ENCODE measurements at regions not wholly inside any gene's neighbourhood (a gene's known extent, or its start where the extent isn't known, plus 50 kb on each side); places are given as distances from the start of the nearest gene placed in this dataset.

- TF ChIP-seq NFYB (IDR thresholded peaks at IDR 0.05; ENCODE audit: insufficient read depth, low read depth, low read length) (no peak), CREB1 (IDR thresholded peaks at IDR 0.05; ENCODE audit: low read depth) (no peak), ZNF217 (IDR thresholded peaks at IDR 0.05) (no peak), MXI1 (IDR thresholded peaks at IDR 0.05; ENCODE audit: low read depth, low read length) (no peak), SIN3A (IDR thresholded peaks at IDR 0.05; ENCODE audit: low read depth, low read length) (no peak), CHD2 (IDR thresholded peaks at IDR 0.05; ENCODE audit: borderline replicate concordance, low read depth, low read length) (no peak), RFX5 (IDR thresholded peaks at IDR 0.05; ENCODE audit: low read depth, low read length) (no peak), NR2C2 (IDR thresholded peaks at IDR 0.05; ENCODE audit: borderline replicate concordance, control insufficient read depth, insufficient read length, low read depth) (no peak), ZSCAN29 (IDR thresholded peaks at IDR 0.05) (no peak), TBL1XR1 (IDR thresholded peaks at IDR 0.05; ENCODE audit: low read depth, low read length) (no peak), TAF1 (IDR thresholded peaks at IDR 0.05; ENCODE audit: borderline replicate concordance, low read depth, low read length) (no peak), NRF1 (conservative IDR thresholded peaks at IDR 0.05; ENCODE audit: low read depth, low read length) (no peak), CREM (IDR thresholded peaks at IDR 0.05; ENCODE audit: low read depth) (no peak)
These were observed 183.7 kb upstream of the LMCD1 start (continued) for GRCh38 chr3:8317661-8318649.

- Histone ChIP-seq H3K9me3 (replicated peaks; ENCODE audit: control insufficient read depth, insufficient read depth, low read length) (no peaks in the 10 kb centered on the region), H3K36me3 (ENCODE audit: control insufficient read depth in 2 of 2, insufficient read depth in 2 of 2, low read length in 1 of 2) (no peaks in the 10 kb centered on the region), H3K4me3 (no peak overlapping the region), H3K27me3 (replicated peaks in 1 of 2; ENCODE audit: control insufficient read depth in 2 of 2, insufficient read depth in 2 of 2, low read length in 1 of 2) (no peaks in the 10 kb centered on the region), H4K20me1 (ENCODE audit: control insufficient read depth, insufficient read depth) (no peaks in the 10 kb centered on the region), H3K9ac (ENCODE audit: control insufficient read depth, insufficient read depth, low read length) (no peak overlapping the region), H3K4me1 (ENCODE audit: control insufficient read depth, insufficient read depth, low read length) (no peaks in the 10 kb centered on the region), H3K79me2 (ENCODE audit: control insufficient read depth, insufficient read depth, low read length) (no peaks in the 10 kb centered on the region), H2AFZ (ENCODE audit: control insufficient read depth, low read depth, low read length) (no peak overlapping the region), H3K4me2 (ENCODE audit: control insufficient read depth, insufficient read depth) (no peak overlapping the region), H3K27ac (ENCODE audit: control insufficient read depth, insufficient read depth) (no peak overlapping the region)
- DNase-seq (ENCODE audit: low read depth, low spot score) (no peak), ATAC-seq (no peak), FAIRE-seq (no peak)
- BruUV-seq (replicated peaks): no TSS peak
- POLR2A ChIA-PET: no interaction called here
- CTCF ChIA-PET: interaction anchor here (1.8 kb wide), 1 partner anchor 97 kb away, joined by 8 read pairs; no protein-coding TSS in a partner anchor
- SMC1A ChIA-PET (ENCODE audit: uncharacterized antibody, unreplicated experiment): no interaction called here
- intact Hi-C loops (cut with micrococcal nuclease; ENCODE audit: unreplicated experiment) (loop anchor here (10.0 kb wide), 1 partner anchor 305 kb away; no protein-coding TSS in a partner anchor), in situ Hi-C loops (cut with MboI) (no loop called here)
- RAD21 ChIA-PET (ENCODE audit: unreplicated experiment): no interaction called here
- 0% methylated on average over 2 of the region's 2 CpGs for WGBS (ENCODE audit: insufficient coverage, insufficient replicate concordance, low lambda C conversion rate, missing lambda C conversion rate)
- TF ChIP-seq NRF1 (conservative IDR thresholded peaks at IDR 0.05; ENCODE audit: low read depth, low read length) (no peak), TARDBP (IDR thresholded peaks at IDR 0.05; ENCODE audit: borderline replicate concordance) (no peak), USF1 (IDR thresholded peaks at IDR 0.05; ENCODE audit: borderline replicate concordance, extremely low read length, insufficient read depth, low read depth, low read length) (no peak), TAF1 (IDR thresholded peaks at IDR 0.05; ENCODE audit: borderline replicate concordance, low read depth, low read length) (no peak), ZSCAN29 (IDR thresholded peaks at IDR 0.05) (no peak), E2F4 (IDR thresholded peaks at IDR 0.05; ENCODE audit: low read depth, low read length) (no peak), IRF3 (IDR thresholded peaks at IDR 0.05) (no peak), RAD21 (IDR thresholded peaks at IDR 0.05; ENCODE audit: insufficient read depth, low read depth, low read length) (no peak)
These were observed 181.5 kb upstream of the LMCD1 start for GRCh38 chr3:8319935-8320634.
